Tibial artery (tissue), 4 donors: ENCODE measurements at regions not wholly inside any gene's neighbourhood (a gene's known extent, or its start where the extent isn't known, plus 50 kb on each side); places are given as distances from the start of the nearest gene placed in this dataset.

Source experiments
- DNase-seq, 2 donors: peaks; one replicate each; pipeline ENCODE4 v3.0.0-alpha.2; 2019
- H3K27ac ChIP-seq, 2 donors: fragments of 200-600 bp; sonication (generic) in 1 of 2; 1 replicate in 1 of 2; 2 replicates in 1 of 2; pipeline ENCODE4 v1.5.1; 2018 to 2019; ENCODE audit warnings: mild to moderate bottlenecking in 1 of 2
- H3K27me3 ChIP-seq, 2 donors: fragments of 200-600 bp; sonication (generic) in 1 of 2; one replicate each; pipeline versions ENCODE4 v1.5.1 to v1.6.0; 2016 to 2019
- H3K36me3 ChIP-seq, 3 donors: fragments of 200-600 bp; sonication (generic) in 2 of 3; one replicate each; pipeline ENCODE4 v1.5.1; 2016 to 2019; ENCODE audit warnings: mild to moderate bottlenecking in 2 of 3
- H3K4me1 ChIP-seq, 4 donors: fragments of 200-600 bp; sonication (generic) in 2 of 4; 1 replicate in 3 of 4; 2 replicates in 1 of 4; pipeline ENCODE4 v1.5.1; 2016 to 2019
- H3K4me3 ChIP-seq, 2 donors: fragments of 200-600 bp; sonication (generic) in 1 of 2; 1 replicate in 1 of 2; 2 replicates in 1 of 2; pipeline ENCODE4 v1.5.1; 2018 to 2019; ENCODE audit warnings: mild to moderate bottlenecking in 2 of 2
- H3K9me3 ChIP-seq, 3 donors: fragments of 200-600 bp; sonication (generic) in 1 of 3; one replicate each; pipeline ENCODE4 v1.5.1; 2016 to 2019
- intact Hi-C: fragments of 100-400 bp; cut with DNase I; formaldehyde crosslinking; loops from one replicate; pipeline ENCODE4 v1.15.0; 2023; ENCODE audit warnings: low total_unique reads
- TF ChIP-seq, protein P1 (sequence below), 2 experiments: fragments of 200-600 bp in 1 of 2; fragments of 450-650 bp in 1 of 2; IDR thresholded peaks; one replicate each; pipeline ENCODE4 v1.5.1; 2017 to 2019; ENCODE audit warnings: antibody characterized with exemption in 2 of 2, mild to moderate bottlenecking in 1 of 2, moderate library complexity in 1 of 2

DNA sequence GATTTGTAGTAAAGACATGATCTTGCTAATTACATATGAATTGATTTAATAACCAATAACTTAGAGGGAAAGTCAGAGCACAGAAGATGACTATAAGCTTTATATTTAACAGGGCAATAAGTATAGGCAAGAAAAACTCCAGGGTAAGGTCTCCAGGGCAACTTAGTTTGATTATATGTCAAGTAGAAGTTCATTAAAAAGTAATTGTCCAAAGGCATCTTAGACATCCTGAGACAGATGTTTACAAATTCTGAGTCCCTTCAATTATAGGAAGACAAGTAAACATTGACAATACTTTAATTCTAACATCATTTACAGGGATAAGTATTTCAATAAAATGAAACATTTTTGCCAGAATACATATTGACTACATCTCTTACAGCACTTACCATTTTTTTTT is 416.0 kb downstream of the RAP2B start:
- H3K36me3 ChIP-seq: no peaks in the 10 kb centered on the region

DNA sequence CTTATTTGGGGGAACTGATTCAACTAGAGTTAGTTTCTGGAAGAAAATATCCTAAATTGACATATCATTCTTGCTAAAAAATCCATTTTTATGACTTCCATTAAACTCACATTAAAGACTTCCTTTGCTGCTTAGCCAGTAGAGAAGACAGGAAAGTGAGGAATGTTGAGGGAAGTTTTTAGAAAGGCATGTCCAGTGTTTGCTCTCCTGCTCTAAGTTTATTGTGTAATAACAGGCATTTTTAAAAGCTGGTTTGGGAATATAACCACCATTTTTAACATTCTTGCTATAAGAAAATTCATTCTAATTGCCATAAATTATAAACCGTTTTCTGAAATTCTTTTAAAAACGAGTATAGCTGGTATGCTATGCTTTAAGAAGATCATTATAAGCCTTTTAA is 428.0 kb downstream of the RAP2B start:
- no peaks in the 10 kb centered on the region for H3K9me3 ChIP-seq
- TF ChIP-seq, protein P1, sequence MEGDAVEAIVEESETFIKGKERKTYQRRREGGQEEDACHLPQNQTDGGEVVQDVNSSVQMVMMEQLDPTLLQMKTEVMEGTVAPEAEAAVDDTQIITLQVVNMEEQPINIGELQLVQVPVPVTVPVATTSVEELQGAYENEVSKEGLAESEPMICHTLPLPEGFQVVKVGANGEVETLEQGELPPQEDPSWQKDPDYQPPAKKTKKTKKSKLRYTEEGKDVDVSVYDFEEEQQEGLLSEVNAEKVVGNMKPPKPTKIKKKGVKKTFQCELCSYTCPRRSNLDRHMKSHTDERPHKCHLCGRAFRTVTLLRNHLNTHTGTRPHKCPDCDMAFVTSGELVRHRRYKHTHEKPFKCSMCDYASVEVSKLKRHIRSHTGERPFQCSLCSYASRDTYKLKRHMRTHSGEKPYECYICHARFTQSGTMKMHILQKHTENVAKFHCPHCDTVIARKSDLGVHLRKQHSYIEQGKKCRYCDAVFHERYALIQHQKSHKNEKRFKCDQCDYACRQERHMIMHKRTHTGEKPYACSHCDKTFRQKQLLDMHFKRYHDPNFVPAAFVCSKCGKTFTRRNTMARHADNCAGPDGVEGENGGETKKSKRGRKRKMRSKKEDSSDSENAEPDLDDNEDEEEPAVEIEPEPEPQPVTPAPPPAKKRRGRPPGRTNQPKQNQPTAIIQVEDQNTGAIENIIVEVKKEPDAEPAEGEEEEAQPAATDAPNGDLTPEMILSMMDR (IDR thresholded peaks at IDR 0.05): no peak
- no peaks in the 10 kb centered on the region for H3K36me3 ChIP-seq
- H3K4me3 ChIP-seq: no peak overlapping the region
- no peaks in the 10 kb centered on the region for H3K27me3 ChIP-seq
- DNase-seq: no peak
- intact Hi-C loops: no loop called here
- H3K27ac ChIP-seq: no peak overlapping the region
- no peaks in the 10 kb centered on the region for H3K4me1 ChIP-seq

More for the DNA sequence above, 416.0 kb downstream of the RAP2B start:
- TF ChIP-seq, protein P1 (IDR thresholded peaks at IDR 0.05): no peak
- no peak overlapping the region for H3K27ac ChIP-seq
- H3K9me3 ChIP-seq: no peaks in the 10 kb centered on the region
- H3K27me3 ChIP-seq: no peaks in the 10 kb centered on the region
- peaks cover 0 to 8% (median 0%) of the 10 kb centered on the region in 4 donors for H3K4me1 ChIP-seq
- intact Hi-C loops: no loop called here
- no peak for DNase-seq
- no peak overlapping the region for H3K4me3 ChIP-seq

DNA sequence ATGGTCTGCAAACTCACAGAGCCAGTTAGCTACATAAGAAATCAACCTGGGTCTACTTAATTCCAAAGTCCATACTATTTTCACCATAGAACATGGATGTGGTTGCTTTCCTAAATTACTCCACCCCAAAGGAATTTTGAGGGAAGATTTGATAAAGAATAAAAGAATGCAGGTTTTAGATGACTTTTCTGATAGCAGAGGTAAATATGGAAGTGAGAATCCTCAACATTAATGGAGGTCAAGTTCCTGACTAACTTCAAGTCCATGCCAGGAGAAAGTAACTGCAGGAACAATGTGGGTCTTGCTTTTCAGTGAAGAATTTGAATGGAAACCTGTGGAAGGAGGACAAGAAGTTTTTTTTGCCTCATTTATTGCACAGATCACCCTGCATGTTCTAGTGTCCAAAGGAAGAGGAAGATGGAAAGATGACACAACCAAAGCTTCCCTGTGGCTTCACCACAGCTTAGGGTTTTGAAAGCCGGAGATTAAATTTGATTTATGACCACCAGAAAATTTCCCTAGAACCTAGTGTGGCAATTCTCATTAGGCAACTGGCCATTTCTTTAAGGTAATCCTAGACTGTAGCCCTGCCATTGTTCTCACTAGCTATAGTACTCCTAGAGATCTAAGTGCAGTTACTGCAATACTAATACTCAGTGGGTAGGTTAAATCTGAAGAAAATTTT is 429.7 kb downstream of the RAP2B start:
- Histone ChIP-seq H3K4me1 (no peaks in the 10 kb centered on the region), H3K4me3 (no peak overlapping the region), H3K27me3 (no peaks in the 10 kb centered on the region), H3K36me3 (no peaks in the 10 kb centered on the region), H3K27ac (no peak overlapping the region), H3K9me3 (no peaks in the 10 kb centered on the region)
- intact Hi-C loops: no loop called here
- TF ChIP-seq, protein P1 (IDR thresholded peaks at IDR 0.05): no peak
- no peak for DNase-seq

DNA sequence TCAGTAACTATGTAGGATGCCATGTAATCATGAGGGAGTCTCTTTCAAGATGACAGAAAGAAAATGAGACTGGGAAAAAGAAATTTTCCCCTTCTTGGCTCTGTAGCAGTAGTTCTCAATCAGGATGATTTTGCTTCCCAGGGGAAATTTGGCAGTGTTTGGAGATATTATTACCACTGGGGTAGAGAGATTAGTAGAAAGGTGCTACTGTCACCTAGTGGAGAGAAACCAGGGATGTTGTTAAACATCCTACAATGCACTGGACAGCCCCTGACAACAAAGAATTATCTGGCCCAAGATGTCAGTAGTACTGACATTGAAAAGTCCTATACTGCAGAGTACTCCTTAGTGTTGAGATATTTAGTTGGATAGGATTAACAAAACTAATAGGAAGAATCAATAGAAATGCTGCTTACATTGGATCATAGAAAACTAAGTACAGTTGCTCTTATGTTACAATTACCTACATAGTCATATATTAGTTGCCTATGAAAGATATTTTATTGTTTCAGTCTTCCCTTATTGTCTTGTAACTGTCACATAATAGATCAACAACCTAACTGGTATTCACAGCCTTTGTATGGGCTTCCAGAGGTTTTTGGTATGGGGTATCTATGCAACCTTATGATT is 433.3 kb downstream of the RAP2B start:
- no peak for DNase-seq
- intact Hi-C loops: no loop called here
- TF ChIP-seq, protein P1 (IDR thresholded peaks at IDR 0.05): peak; percentile 33 to 47

DNA sequence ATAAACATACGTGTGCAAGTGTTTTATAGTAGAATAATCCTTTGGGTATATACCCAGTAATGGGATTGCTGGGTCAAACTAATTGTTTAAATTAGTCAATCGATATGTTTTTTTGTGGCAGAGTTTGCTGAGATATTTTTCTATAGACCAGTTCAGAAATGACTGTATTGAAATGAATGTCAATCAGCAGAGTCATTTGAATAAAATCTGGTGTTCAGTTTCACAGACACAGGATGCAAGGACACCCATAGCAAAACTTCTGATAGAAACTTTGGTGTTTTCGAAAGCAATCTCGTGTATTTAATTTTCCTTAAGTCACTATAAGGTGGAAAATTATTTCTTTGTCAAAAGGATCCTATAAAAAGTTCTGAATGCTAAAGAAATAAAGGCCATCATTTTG is 434.4 kb downstream of the RAP2B start:
- Histone ChIP-seq H3K27me3 (no peaks in the 10 kb centered on the region), H3K4me3 (no peak overlapping the region), H3K36me3 (no peaks in the 10 kb centered on the region), H3K4me1 (no peaks in the 10 kb centered on the region), H3K9me3 (no peaks in the 10 kb centered on the region), H3K27ac (no peak overlapping the region)
- DNase-seq: no peak
- intact Hi-C loops: no loop called here
- TF ChIP-seq, protein P1 (IDR thresholded peaks at IDR 0.05): no peak

More for the DNA sequence above, 433.3 kb downstream of the RAP2B start:
- Histone ChIP-seq H3K9me3 (no peaks in the 10 kb centered on the region), H3K27me3 (no peaks in the 10 kb centered on the region), H3K36me3 (no peaks in the 10 kb centered on the region), H3K4me1 (no peaks in the 10 kb centered on the region), H3K4me3 (no peak overlapping the region), H3K27ac (no peak overlapping the region)
